PC-3 (cell line): ENCODE measurements at regions not wholly inside any gene's neighbourhood (a gene's known extent, or its start where the extent isn't known, plus 50 kb on each side); places are given as distances from the start of the nearest gene placed in this dataset.

Experiments used
- ATAC-seq: fragments of 200-7000 bp; cut with Tn5 transposase; 2 replicates; pipeline ENCODE4 v1.9.1; 2020; ENCODE audit warnings: mild to moderate bottlenecking, moderate library complexity
- BruUV-seq: library from RNA; stranded (reverse); fragments of 400-500 nt; replicated peaks from 2 replicates; lab custom pipeline; 2021; lab: Mats Ljungman, UMichigan
- CTCF ChIA-PET: fragments of 300-600 bp; sonication (Branson Sonifier 250); formaldehyde crosslinking; loops from one replicate; lab custom pipeline; 2022; ENCODE audit warnings: antibody characterized with exemption; lab: Charles Lee
- POLR2A ChIA-PET: fragments of 300-600 bp; sonication (Branson Sonifier 250); formaldehyde crosslinking; loops from one replicate; lab custom pipeline; 2022; ENCODE audit warnings: antibody characterized with exemption; ENCODE audit not compliant: unreplicated experiment; lab: Charles Lee
- DNase-seq: peaks from one replicate; pipeline ENCODE4 v3.0.0-alpha.2; 2015
- H2AFZ ChIP-seq: fragments of 300-600 bp; sonication (generic); 2 replicates; pipeline ENCODE4 v1.6.0; 2016; ENCODE audit warnings: antibody characterized with exemption, low read length
- H3F3A ChIP-seq: fragments of 300-600 bp; sonication (generic); one replicate; pipeline ENCODE4 v1.6.0; 2017; ENCODE audit warnings: antibody characterized with exemption, low read length, control low read depth, mild to moderate bottlenecking; ENCODE audit not compliant: unreplicated experiment
- H3K27ac ChIP-seq: fragments of 300-600 bp; sonication (generic); 2 replicates; pipeline ENCODE4 v1.5.1; 2016; ENCODE audit warnings: mild to moderate bottlenecking, low read length
- H3K27me3 ChIP-seq: fragments of 300-600 bp; sonication (generic); 2 replicates; pipeline ENCODE4 v1.6.1; 2016; ENCODE audit warnings: low read length, mixed read lengths
- H3K36me3 ChIP-seq: fragments of 300-600 bp; sonication (generic); 2 replicates; pipeline ENCODE4 v1.6.1; 2016; ENCODE audit warnings: low read depth, mixed run types, low read length, mixed read lengths
- H3K4me1 ChIP-seq: fragments of 300-600 bp; sonication (generic); 2 replicates; pipeline ENCODE4 v1.5.1; 2016; ENCODE audit warnings: low read length; ENCODE audit not compliant: insufficient read depth
- H3K4me2 ChIP-seq: fragments of 300-600 bp; sonication (generic); 2 replicates; pipeline ENCODE4 v1.6.0; 2016; ENCODE audit warnings: low read length
- H3K4me3 ChIP-seq: fragments of 300-600 bp; sonication (generic); 2 replicates; pipeline ENCODE4 v1.5.1; 2016; ENCODE audit warnings: mild to moderate bottlenecking, low read length, mixed read lengths
- H3K79me2 ChIP-seq: fragments of 300-600 bp; sonication (generic); 2 replicates; pipeline ENCODE4 v1.6.1; 2017; ENCODE audit warnings: low read length, mixed read lengths
- H3K9ac ChIP-seq: fragments of 300-600 bp; sonication (generic); 2 replicates; pipeline ENCODE4 v1.6.0; 2016; ENCODE audit warnings: mild to moderate bottlenecking, low read length
- H3K9me2 ChIP-seq: fragments of 300-600 bp; sonication (generic); replicated peaks from 2 replicates; pipeline ENCODE4 v1.6.1; 2016; ENCODE audit warnings: mixed run types, low read length, mixed read lengths
- H3K9me3 ChIP-seq: fragments of 300-600 bp; sonication (generic); 2 replicates; pipeline ENCODE4 v1.6.1; 2016; ENCODE audit warnings: low read length, mixed read lengths
- H4K20me1 ChIP-seq: fragments of 300-600 bp; sonication (generic); 2 replicates; pipeline ENCODE4 v1.6.1; 2016; ENCODE audit warnings: low read length, mixed read lengths
- CTCF ChIP-seq: fragments of 300-600 bp; sonication (generic); conservative IDR thresholded peaks from 2 replicates; pipeline ENCODE4 v1.5.1; 2017; ENCODE audit warnings: antibody characterized with exemption, low read depth, mild to moderate bottlenecking, low read length
- EZH2 ChIP-seq: fragments of 300-600 bp; sonication (generic); IDR thresholded peaks from one replicate; pipeline ENCODE4 v1.6.1; 2017; ENCODE audit warnings: antibody characterized with exemption, mild to moderate bottlenecking, low read length; ENCODE audit not compliant: unreplicated experiment
- EZH2phosphoT487 ChIP-seq: fragments of 300-600 bp; sonication (generic); IDR thresholded peaks from 2 replicates; pipeline ENCODE4 v1.6.1; 2018; ENCODE audit warnings: mild to moderate bottlenecking, antibody characterized with exemption, low read length, borderline replicate concordance
- intact Hi-C: fragments of 100-400 bp; cut with micrococcal nuclease; formaldehyde crosslinking; loops from 2 replicates; pipeline ENCODE4 v1.9.0; 2023

DNA sequence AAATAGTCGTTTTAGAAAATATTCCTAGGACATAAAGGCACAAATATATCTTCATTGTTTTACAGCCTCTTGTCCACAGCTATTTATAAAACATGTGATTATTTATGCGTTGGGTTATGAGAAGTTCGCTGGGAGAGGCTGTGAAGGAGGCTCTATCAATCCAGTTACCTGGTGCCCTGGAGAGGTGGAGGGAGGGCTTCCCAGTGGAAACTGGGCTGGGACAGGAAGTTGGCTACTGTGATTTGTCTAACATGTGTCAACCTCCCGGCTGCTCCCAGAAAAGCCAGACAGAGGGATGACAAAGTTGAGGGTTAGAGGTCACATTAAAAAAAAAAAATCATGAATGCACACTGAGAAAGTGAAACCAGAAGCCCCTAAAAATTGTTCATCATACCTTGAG, 346.5 kb downstream of the ZNF536 start:
- Histone ChIP-seq H3K9me2 (no peaks in the 10 kb centered on the region), H4K20me1 (no peaks in the 10 kb centered on the region), H3K4me2 (no peak overlapping the region), H2AFZ (no peak overlapping the region), H3K79me2 (no peaks in the 10 kb centered on the region), H3K9me3 (no peaks in the 10 kb centered on the region), H3K36me3 (no peaks in the 10 kb centered on the region), H3K4me3 (no peak overlapping the region), H3K27ac (no peak overlapping the region), H3F3A (no peaks in the 10 kb centered on the region), H3K9ac (no peak overlapping the region), H3K4me1 (no peaks in the 10 kb centered on the region), H3K27me3 (no peaks in the 10 kb centered on the region)
- ATAC-seq, result no peak
- DNase-seq, result no peak
- ChIA-PET POLR2A (no interaction called here), CTCF (no interaction called here)
- no TSS peak for BruUV-seq
- intact Hi-C loops, result no loop called here
- TF ChIP-seq EZH2phosphoT487 (no peak), EZH2 (no peak), CTCF (no peak)

DNA sequence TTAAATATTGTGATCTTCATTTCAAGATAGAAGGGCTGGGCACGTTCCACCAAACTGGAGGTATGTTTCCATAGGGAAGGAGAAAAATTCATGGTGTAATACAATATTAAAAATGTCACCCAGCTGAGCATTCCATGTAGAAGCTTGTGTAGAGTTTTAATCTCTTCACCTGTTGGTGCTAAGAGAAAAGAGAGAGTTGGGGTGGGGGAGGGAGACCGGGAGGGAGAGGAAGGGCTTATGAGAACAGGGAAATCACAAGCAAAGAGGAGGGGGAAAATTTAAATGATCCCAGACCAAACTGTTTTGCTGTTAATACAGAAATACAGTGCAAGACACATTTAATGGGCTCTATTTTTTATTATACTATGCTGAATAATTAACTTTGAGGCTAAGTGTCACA, 345.8 kb downstream of the ZNF536 start:
- BruUV-seq, result no TSS peak
- H3K4me2 ChIP-seq, result no peak overlapping the region
- no peaks in the 10 kb centered on the region for H3K9me2 ChIP-seq
- intact Hi-C loops, result no loop called here
- no peaks in the 10 kb centered on the region for H3K36me3 ChIP-seq
- DNase-seq (no peak), ATAC-seq (no peak)
- no peaks in the 10 kb centered on the region for H3F3A ChIP-seq
- H3K9me3 ChIP-seq, result no peaks in the 10 kb centered on the region
- H4K20me1 ChIP-seq, result no peaks in the 10 kb centered on the region
- no peak overlapping the region for H3K9ac ChIP-seq
- TF ChIP-seq CTCF (no peak), EZH2 (no peak), EZH2phosphoT487 (no peak)
- H3K27me3 ChIP-seq, result no peaks in the 10 kb centered on the region
- H3K79me2 ChIP-seq, result no peaks in the 10 kb centered on the region
- no peak overlapping the region for H3K27ac ChIP-seq
- no peak overlapping the region for H3K4me3 ChIP-seq
- no peak overlapping the region for H2AFZ ChIP-seq
- ChIA-PET POLR2A (no interaction called here), CTCF (no interaction called here)
- H3K4me1 ChIP-seq, result no peaks in the 10 kb centered on the region

DNA sequence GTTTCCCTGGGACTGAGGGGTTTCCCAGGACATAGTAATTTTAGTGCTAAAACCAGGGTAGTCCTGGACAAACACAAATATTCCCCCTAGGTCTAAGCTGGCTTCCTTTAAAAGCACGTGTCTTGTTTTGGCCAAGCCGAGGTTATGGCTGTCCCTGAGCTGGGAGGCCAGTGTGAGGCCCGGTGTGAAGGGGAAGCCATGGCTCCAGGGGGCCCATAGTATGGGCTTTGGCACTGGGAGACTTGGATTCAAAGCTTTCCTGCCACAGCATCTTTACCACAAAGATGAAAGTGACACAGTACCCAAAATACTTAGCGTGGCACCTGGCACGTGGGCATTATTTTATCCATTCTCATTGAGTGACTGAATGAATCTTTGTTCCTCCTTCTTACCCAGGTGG, 345.2 kb downstream of the ZNF536 start:
- ChIA-PET CTCF (no interaction called here), POLR2A (no interaction called here)
- intact Hi-C loops, result no loop called here
- no peak overlapping the region for H3K4me3 ChIP-seq
- ATAC-seq, result no peak
- H3K4me2 ChIP-seq, result no peak overlapping the region
- no peak overlapping the region for H2AFZ ChIP-seq
- no peak for TF ChIP-seq EZH2
- no peak for TF ChIP-seq CTCF
- TF ChIP-seq EZH2phosphoT487, result no peak
- H3K27me3 ChIP-seq, result no peaks in the 10 kb centered on the region
- H3K4me1 ChIP-seq, result no peaks in the 10 kb centered on the region
- H3K9ac ChIP-seq, result no peak overlapping the region
- no peaks in the 10 kb centered on the region for H3K9me2 ChIP-seq
- DNase-seq, result no peak
- no peaks in the 10 kb centered on the region for H3F3A ChIP-seq
- H3K36me3 ChIP-seq, result no peaks in the 10 kb centered on the region
- no peaks in the 10 kb centered on the region for H3K79me2 ChIP-seq
- H3K9me3 ChIP-seq, result no peaks in the 10 kb centered on the region
- no TSS peak for BruUV-seq
- no peaks in the 10 kb centered on the region for H4K20me1 ChIP-seq
- no peak overlapping the region for H3K27ac ChIP-seq
